ENCODE measurements at regions not wholly inside any gene's neighbourhood (a gene's known extent, or its start where the extent isn't known, plus 50 kb on each side); places are given as distances from the start of the nearest gene placed in this dataset.
"Not testable (repeated sequence)": the region's sequence is repeated elsewhere in the genome, so short reads cannot be mapped to it uniquely, and the experiment has no call there.

DNA sequence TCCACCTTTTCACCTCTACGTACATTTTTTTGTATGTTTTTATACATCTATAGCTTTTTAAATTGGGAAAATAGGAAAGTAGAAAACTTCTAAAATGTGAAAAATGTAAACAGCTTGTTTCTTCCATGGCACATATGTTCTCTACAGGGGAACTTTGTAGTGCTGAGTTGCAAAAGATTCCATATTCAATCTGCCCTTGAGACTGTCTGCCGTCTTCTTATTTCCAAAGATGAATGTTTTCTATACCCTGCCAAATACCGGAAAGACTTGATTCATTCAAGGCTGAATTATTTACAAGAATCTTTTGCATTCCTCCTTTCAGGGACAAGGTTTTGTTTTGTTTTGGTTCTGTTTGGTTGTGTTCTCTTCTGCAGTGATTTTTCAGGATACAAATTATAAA is 1334.5 kb upstream of the ADGRL4 start:
- DNase-seq: no peak

DNA sequence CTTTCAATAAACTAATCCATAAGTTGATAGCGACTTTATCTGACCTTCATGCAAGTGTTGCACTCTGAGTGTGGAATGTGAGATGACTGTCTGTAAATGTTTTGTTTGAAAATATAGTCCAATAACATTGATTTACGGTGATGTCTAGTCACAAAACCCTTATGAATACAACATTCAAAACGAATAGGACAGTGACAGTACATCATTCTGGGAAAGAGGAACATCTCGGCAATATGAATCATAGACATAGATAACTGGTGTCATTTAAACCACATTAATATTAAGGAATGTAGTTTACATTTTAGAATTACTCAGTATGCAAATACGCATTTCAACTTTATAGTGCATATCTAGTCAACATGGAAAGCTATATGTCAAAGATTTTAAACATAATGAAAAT is 1311.6 kb upstream of the ADGRL4 start:
- no peak for DNase-seq

DNA sequence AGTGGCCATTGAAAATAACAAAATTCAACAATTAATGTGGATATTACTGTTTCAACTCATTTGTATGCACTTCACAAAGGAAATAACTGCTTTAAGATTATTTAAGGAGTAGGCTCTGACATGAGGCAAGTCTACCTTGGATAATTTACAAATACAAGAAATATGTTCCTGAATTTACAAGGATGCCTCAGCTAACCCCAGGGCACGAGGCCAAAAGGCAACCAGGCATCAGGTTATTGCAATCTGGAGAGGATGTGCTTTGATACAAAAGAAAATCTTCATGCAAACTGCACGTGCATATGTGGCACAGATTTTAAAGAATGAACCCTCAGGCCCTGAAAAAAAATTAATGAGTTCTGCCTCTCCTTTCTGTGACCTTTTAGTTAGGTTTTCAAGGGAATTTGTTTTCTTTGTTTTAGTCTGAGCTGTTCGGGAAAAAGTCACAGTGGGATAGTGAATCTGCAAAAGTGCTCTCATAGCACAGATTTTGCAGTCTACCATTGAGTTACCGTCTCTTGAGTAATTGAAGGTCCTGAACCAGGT is 1304.2 kb upstream of the ADGRL4 start:
- no peak for DNase-seq

DNA sequence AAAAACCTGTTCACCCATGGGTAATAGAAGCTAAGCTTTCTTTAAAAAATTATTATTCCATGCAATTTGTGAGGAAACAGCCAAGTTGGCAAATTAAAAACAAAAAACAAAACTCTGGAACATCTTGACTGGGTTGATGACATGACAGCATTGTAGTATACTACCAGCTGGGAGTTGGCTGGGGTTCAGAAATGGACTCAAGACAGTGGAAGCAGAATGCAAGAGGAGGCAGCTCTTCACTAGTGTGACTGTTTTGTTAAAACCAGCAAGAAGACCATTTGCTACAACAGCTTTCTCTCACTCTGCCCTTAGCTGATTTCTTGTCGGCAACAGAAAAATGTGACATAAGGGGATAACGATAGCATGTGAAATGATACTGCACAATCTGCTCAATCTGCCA is 1298.9 kb upstream of the ADGRL4 start:
- DNase-seq: no peak

DNA sequence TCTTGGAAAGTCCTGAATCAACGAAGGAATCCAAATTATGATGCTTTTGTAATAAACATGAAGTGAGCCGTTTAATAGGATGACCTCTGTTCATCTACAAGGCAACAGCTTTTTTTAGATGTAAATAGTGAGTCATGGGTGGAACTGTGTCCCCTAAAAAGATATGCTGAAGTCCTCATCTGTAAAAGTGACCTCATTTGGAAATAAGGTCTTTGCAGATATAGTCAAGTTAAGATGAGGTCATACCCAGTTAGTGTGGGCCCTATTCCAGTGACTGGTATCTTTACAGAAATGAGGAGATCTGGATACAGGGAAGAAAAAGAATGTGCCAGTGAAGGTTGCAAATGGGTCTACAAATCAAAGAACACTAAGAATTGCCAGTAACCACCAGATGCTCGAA is 1287.3 kb upstream of the ADGRL4 start:
- no peak for DNase-seq

DNA sequence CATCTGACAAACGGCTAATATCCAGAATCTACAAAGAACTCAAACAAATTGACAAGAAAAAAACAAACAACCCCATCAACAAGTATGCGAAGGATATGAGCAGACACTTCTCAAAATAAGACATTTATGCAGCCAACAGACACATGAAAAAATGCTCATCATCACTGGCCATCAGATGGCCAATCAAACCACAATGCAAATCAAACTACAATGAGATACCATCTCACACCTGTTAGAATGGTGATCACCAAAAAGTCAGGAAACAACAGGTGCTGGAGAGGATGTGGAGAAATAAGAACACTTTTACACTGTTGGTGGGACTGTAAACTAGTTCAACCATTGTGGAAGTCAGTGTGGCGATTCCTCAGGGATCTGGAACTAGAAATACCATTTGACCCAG is 1282.2 kb upstream of the ADGRL4 start:
- not testable (repeated sequence) for DNase-seq

DNA sequence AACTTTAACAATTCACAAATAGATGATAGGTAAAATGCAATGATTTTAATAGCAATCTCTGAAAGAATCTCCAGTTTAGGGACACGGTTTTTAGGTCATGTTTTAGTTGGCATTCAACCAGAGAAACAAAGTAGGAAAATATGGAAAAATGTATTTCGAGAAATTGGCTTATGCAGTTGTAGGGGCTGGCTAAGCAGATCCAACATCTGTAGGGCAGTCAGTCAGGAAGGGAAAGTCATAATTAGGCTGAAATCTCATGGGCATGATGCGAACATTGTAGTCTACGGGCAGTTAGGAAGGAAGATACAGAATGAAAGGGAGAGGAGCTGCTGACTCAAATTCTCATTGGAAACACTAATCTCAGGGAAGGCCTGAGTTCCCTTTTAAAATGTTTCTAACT is 1276.0 kb upstream of the ADGRL4 start:
- no peak for DNase-seq

DNA sequence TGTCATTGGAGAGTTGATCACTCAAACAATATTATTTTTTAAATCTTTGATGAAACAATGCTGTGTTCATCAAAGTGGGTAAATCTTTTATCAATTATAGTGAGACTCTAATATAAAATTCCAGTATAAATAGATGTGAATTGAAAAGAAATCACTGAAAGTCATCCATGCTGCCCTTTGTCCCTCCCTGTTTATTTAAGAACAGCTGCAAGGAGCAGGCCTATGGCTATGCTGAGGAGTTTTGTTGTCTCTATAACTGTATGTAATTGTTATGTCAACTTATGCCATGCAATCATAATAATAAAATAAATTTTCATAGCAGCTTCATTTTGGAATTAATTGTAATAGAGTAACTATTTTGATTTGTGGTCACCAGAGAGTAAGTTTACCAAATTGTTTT is 1272.4 kb upstream of the ADGRL4 start:
- no peak for DNase-seq

DNA sequence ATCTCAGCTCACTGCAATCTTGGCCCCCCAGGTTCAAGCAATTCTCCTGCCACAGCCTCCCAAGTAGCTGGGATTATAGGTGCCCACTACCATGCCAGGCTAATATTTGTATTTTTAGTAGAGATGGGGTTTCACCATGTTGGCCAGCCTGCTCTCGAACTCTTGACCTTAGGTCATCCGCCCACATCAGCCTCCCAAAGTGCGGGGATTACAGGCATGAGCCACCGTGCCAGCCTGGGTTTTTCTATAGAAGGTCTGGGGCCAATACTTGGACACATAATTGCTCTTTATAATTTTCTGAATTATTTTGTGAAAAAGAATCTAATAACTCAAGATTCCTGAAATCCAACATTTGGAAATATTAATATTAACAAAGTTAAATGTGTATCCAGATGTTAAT is 1267.7 kb upstream of the ADGRL4 start:
- DNase-seq: no peak

DNA sequence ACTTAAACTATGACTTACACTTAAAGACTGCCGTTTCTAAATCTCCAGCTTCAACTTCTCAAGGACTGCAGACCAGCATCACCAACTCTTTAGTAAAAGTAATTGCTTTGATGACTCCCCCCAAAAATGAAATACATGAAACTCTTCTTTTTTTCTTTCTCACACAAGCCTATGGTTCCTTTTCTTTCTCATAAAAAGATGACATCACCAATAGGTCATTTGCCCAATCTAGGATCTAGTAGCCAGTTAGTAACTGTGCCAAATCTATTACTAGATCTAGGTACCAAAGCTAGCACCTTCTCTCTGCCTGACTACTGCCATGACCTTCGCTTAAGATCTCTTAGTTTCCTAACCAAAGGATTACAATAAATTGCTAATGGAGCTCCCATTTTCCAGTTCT is 1266.0 kb upstream of the ADGRL4 start:
- no peak for DNase-seq

DNA sequence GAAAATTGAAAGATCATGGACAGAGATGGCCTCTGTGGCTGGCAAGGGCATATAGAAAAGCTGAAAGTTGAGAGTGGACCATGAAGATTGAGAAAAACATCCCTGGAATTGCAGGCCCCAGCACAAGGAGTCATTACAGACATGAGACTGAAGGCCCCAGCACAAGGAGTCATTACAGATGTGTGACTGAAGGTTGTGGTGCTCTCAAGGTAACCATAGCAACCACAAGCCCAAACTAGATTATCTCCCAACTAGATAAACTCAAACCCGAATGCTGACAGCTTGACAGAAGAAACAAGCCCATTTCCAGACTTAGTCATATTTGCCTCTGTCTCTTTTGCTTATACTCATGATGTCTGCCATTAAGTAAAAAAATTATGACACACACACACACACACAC is 1252.1 kb upstream of the ADGRL4 start:
- no peak for DNase-seq

DNA sequence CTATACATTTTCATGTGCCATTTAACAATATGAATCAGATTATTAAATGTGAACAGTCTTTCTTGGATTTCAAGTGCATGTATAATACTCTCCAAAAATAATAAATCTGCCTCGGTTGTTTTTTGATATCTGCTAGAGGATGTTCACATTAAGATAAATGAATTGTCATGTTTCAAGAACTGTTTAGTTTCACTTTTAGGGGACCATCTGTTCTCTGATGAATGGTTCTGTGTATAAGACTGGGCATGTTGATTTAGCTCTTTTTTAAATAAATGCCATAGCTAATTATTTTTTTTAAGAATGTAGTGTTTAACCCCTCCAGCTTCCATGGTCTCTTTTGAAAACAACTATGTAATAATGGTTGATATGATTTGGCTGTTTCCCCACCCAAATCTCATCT is 1245.1 kb upstream of the ADGRL4 start:
- DNase-seq: no peak

DNA sequence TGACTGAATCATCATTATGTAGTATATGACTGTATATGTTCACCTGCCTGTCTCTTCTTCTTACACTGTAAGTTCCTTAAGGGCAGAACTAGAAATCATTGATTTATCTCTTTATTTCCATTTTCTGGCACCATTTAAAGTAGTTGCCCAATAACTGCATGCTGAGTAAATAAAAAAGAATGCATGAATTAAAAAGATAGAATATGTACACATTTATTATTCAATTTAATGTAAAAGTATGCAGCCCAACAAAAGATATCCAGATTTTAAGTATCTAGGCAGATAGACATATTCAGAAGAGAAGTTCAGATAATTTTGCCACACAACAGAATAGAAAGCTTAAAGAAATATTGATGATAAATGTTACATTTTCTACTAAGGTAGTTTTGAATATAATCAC is 1244.6 kb upstream of the ADGRL4 start:
- no peak for DNase-seq

DNA sequence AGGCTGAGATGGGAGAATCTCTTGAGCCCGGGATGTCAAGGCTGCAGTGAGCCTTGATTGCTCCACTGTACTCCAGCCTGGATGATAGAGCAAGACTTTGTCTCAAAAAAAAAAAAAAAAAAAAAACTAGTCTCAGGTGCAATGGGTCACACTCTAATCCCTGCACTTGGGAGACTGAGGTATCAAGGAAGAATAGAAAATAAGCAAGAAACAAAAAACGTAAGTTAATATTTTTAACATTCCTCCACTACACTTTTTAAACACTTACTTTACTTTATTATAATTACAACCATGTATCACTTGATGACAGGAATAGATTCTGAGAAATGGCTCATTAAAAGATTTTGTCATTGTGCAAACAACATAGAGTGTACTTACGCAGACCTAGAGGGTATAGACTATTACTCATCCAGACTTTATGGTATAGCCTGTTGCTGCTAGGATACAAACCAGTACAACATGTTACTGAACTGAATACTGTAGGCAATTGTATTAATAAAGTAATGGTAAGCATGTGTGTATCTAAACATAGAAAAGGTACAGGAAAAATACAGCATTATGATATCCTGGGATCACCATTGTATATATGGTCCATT is 1244.1 kb upstream of the ADGRL4 start:
- DNase-seq: no peak

DNA sequence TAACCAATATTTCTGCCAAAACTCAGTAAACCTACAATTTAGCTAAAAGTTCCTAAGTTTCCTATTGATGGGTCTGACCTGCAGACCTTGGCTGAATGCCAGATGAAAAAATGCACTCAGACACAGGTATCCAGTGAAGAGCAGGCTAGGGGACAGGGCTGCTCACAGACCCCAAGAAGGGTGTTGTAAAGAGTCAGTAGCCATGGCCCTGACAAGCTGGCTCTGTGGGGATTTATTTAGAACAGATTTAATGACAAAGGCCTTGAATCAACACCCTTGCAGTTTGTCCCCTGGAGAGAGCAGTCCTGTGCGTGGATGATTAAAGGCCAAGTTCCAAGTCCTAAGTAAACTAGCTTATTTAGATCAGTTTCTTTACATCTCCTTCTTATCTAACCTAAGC is 1243.2 kb upstream of the ADGRL4 start:
- DNase-seq: no peak

DNA sequence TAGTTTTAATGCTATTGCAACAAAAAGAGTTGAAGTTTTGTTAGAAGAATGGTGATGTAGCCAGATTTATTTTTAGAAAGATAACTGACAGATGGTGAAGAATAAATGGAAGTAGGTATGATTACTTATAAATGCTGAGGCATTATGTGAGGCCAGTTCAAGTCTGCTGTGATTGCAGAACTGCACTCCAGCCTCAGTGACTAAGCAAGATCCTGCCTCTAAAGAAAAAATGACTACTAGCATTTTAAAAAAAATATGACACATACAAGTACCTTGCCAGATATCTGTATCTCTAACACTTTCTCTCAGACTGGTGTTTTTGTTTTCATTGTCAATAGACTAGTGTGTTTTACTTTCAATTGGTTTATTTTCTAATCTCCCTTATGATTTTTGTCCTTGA is 1242.4 kb upstream of the ADGRL4 start:
- no peak for DNase-seq

DNA sequence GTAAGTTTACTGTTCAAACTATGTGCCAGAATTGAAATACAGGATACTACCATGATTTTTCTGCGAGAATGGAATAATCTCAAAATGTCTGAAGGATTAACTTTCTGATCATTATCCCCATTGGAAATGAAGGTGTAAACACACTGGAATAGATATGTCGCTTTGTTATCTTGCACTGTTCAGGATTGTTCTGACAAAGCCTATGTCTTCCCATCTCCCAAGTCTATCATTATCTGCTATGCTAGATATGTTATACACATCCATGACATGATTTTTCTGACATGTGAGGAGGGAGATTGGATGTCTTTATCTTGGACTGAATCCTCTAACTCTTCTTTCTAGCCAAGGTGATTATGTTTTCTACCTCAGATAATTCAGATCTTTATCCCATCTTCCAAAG is 1239.3 kb upstream of the ADGRL4 start:
- no peak for DNase-seq

DNA sequence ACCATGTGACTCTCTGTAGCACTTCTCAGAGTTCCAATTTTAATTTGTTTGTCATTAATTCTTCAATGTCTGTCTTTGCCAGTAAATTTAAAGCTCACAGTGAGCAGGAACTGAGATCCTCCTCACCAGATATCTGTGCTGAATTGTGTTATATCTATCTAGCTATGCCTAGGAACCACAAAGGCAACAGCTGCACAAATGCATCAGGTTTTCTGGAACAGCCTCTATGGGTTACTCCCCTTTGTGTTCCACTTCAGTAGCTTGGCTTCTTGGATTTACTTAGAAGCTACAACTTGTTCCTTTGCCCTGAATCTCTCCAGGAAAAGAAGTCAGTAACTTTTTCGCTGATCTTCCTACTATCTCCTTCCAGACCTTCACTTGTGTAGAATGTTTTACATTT is 1237.8 kb upstream of the ADGRL4 start:
- DNase-seq: no peak

DNA sequence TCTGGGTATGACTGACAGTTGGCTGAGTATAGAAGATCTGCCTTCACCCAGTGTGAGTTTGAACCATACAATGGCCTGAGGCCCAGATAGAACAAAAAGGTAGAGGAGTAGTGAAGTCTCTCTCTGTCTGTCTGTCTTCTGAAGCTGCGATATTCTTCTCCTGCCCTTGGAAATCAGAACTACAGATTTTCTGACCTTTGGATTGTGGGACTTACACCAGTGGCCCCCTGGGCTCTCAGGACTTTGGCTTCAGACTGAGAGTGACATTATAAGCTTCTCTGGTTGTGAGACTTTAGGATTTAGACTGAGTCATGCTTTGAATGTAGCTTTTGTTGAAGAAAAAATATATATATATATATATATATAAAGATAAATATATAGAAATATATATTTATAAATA is 1235.0 kb upstream of the ADGRL4 start:
- no peak for DNase-seq

DNA sequence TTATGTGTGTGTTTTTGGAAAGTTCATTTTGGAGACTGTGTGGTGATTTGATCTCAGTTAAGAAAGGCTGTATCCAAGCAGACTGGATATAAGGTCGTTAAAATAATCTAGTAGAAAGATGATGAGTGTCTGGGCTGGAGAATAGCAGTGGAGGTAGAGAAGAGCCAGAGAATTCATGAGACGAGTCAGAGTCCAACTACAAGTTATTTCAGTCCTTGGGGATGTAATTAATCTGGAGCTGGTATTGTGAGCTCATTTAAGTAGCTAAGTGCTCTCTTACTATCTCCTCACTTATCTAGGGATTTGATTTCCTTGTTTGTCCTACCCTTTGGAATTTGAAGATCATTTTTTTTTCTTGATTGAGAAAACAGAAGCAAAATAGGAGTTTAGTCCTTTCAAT is 1219.0 kb upstream of the ADGRL4 start:
- no peak for DNase-seq

DNA sequence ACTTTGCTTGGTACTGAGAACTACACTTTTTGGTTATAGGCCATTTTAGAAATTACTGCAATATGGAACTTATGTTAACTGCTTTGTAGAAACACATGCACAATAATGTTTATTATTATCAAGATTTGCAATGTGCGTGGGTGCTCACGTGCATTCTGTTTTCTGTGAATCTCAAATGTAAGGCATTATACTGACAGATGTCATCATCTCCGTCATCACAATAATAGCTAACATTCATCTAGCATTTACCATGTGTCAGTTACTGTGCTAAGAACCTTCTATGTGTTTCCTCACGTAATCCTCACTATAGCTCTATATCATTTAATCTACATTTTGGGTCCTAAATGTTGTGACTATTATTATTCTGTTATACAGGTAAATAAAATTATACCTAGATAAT is 1214.8 kb upstream of the ADGRL4 start:
- no peak for DNase-seq

DNA sequence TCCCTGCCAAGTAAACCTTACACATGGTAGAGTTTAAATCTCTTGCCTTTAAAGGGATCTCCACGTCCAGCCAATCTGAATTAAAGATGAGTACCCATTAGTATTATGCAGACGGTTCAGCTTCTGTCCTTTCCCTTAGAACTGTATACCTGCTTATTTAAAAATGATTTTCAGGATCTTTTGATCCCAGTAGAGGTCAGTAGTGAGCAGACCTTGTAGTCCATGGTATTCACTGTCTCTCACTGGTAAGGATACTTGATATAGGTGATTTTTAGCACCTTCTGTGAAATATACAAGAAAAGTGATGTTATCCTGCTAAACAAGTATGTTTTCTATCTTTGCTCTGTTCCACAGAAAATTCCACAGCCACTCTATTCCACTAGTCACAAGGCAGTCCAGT is 1211.6 kb upstream of the ADGRL4 start:
- DNase-seq: no peak

DNA sequence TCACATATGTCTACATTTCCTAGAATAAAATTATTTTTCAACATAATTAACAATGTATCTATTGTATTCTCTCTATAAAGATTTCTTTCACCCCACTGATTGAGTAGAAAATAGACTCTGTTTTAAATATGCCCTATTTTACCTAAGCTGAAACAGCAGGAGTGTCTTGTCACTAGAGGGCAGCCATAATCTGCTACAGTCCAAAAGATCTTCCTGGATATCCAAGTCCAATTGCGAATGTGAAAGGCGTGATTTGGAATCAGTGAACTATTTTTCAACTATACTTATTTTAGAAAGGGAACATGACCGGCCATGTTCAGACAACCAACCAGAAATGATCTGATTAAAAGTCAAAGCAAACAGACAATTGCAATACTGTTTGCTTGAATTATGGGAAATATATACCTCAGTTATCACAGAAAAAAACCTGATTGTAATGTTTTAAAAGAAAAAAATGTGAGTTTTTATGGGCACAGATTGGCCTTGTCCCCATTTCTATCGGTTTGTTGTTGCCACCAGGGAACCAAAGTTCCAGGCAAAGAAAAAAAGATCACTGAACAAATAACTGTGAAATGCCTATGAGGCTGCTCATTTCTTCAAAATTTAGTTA is 1211.0 kb upstream of the ADGRL4 start:
- no peak for DNase-seq

DNA sequence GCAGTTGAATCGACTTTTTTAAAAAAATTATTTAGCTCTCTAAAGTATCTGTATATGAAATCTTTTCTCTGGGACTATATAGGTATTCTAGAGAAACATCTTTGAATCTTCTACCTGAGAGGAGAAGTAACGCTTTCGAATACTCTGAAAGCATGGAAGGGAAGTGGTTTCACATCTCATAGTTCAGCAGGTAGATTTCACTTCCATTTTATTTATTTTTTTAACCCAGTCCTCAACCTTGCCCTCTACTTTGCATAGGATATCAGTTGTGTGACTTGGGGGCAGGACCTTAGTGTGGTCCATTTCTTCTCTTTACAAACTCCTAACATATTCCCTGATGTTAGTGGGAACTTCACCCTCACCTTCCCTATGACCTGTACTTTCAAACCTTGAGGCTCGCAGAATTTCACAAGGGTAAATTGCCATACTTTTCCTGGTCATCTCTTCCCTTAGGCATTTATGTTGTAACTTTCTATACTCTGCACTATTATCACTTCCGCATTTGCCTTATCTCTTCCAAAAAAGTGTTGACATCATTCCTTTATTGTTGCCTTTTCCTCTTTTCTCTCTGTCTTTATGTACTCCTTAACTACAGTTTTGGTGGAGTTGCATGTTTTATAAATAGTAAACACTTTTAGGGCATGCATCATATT is 1208.5 kb upstream of the ADGRL4 start:
- DNase-seq: no peak

DNA sequence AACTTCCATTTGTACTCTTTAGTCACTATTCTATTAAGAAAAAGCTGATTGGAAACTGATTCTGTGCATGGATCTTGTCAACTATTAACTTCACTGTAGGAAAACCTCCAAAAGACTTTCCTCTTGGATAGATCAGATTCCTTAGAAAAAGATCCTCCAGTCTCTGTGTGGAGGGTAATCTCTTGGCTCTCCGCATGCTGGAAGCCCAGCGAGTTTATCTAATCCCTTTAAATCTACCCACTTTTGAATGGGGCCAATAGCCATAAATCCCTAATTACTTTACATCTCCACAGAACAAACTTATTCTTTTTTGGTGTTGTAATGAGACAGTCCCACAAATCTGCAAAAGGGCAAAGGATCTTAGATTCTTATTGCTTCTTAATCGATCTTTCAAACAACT is 1206.4 kb upstream of the ADGRL4 start:
- no peak for DNase-seq

Measured in CD4-positive, alpha-beta T cell treated with Interleukin-1 beta for 1 hour (primary cell).